Uterus (tissue), 2 donors: ENCODE measurements at regions not wholly inside any gene's neighbourhood (a gene's known extent, or its start where the extent isn't known, plus 50 kb on each side); places are given as distances from the start of the nearest gene placed in this dataset.
"Not testable (repeated sequence)": the region's sequence is repeated elsewhere in the genome, so short reads cannot be mapped to it uniquely, and the experiment has no call there.

ENCODE experiments used
- CTCF ChIP-seq, 4 experiments: fragments of 200-600 bp in 2 of 4; fragments of 450-650 bp in 2 of 4; sonication (generic) in 2 of 4; IDR thresholded peaks; one replicate each; pipeline ENCODE4 v1.5.1; 2016 to 2019; ENCODE audit warnings: antibody characterized with exemption in 4 of 4, mild to moderate bottlenecking in 2 of 4, moderate library complexity in 1 of 4
- POLR2A ChIP-seq, 2 donors: fragments of 450-650 bp; IDR thresholded peaks; one replicate each; pipeline ENCODE4 v1.6.1; 2016; ENCODE audit warnings: antibody characterized with exemption in 2 of 2, mild to moderate bottlenecking in 1 of 2, moderate library complexity in 1 of 2

GRCh38 chr3:66559924-66560323 is 59.1 kb upstream of the LRIG1 start:
- TF ChIP-seq POLR2A, CTCF (IDR thresholded peaks at IDR 0.05): not testable (repeated sequence)
